IMR-90 (cell line): ENCODE measurements at regions not wholly inside any gene's neighbourhood (a gene's known extent, or its start where the extent isn't known, plus 50 kb on each side); places are given as distances from the start of the nearest gene placed in this dataset.

Experiments
- ATAC-seq: fragments of 200-7000 bp; cut with Tn5 transposase; 2 replicates; pipeline ENCODE4 v1.9.1; 2020; ENCODE audit warnings: low read depth, mild to moderate bottlenecking, moderate library complexity
- BruUV-seq: library from RNA; stranded (reverse); fragments of 400-500 nt; replicated peaks from 2 replicates; lab custom pipeline; 2021; lab: Mats Ljungman, UMichigan
- CTCF ChIA-PET: fragments of 300-600 bp; formaldehyde crosslinking; extraction: SDS; loops from one replicate; lab custom pipeline; 2021; ENCODE audit warnings: antibody characterized with exemption; lab: Yijun Ruan, JAX
- POLR2A ChIA-PET: fragments of 300-600 bp; sonication (Branson Sonifier 250); formaldehyde crosslinking; loops from one replicate; lab custom pipeline; 2022; ENCODE audit warnings: antibody characterized with exemption; ENCODE audit not compliant: unreplicated experiment; lab: Charles Lee
- DNase-seq: peaks from one replicate; pipeline ENCODE4 v3.0.0; 2013
- H2AFZ ChIP-seq: replicated peaks from 2 replicates; pipeline ENCODE3; 2013; ENCODE audit warnings: low read length, mild to moderate bottlenecking; ENCODE audit not compliant: poor library complexity
- H2AK5ac ChIP-seq: 2 replicates; pipeline ENCODE4 v1.6.1; 2013; ENCODE audit warnings: low read depth, low read length, inconsistent platforms
- H2AK9ac ChIP-seq: replicated peaks from 2 replicates; pipeline ENCODE3; 2013; ENCODE audit warnings: mild to moderate bottlenecking, low read depth, low read length, moderate library complexity; ENCODE audit not compliant: poor library complexity
- H2BK120ac ChIP-seq: 2 replicates; pipeline ENCODE4 v1.6.1; 2013; ENCODE audit warnings: low read depth, low read length, inconsistent platforms
- H2BK15ac ChIP-seq: 3 replicates; pipeline ENCODE4 v1.6.1; 2013; ENCODE audit warnings: low read depth, low read length, inconsistent platforms
- H2BK20ac ChIP-seq: 2 replicates; pipeline ENCODE4 v1.6.1; 2013; ENCODE audit warnings: low read depth, mild to moderate bottlenecking, inconsistent platforms, low read length, moderate library complexity
- H2BK5ac ChIP-seq: 2 replicates; pipeline ENCODE4 v1.6.1; 2013; ENCODE audit warnings: mild to moderate bottlenecking, low read depth, low read length, inconsistent platforms; ENCODE audit not compliant: poor library complexity, severe bottlenecking
- H3K14ac ChIP-seq: replicated peaks from 2 replicates; pipeline ENCODE4 v1.6.1; 2013; ENCODE audit warnings: low read depth, low read length, inconsistent platforms
- H3K18ac ChIP-seq: 2 replicates; pipeline ENCODE4 v1.6.1; 2013; ENCODE audit warnings: low read depth, low read length, control low read depth
- H3K23ac ChIP-seq: 2 replicates; pipeline ENCODE4 v1.6.1; 2013; ENCODE audit warnings: low read depth, low read length, inconsistent platforms
- H3K27ac ChIP-seq: 2 replicates; pipeline ENCODE4 v1.5.1; 2013; ENCODE audit warnings: mild to moderate bottlenecking, control low read depth, low read length; ENCODE audit not compliant: insufficient read depth
- H3K27me3 ChIP-seq: 2 replicates; pipeline ENCODE4 v1.6.1; 2013; ENCODE audit warnings: low read length; ENCODE audit not compliant: control insufficient read depth, insufficient read depth
- H3K36me3 ChIP-seq: 2 replicates; pipeline ENCODE4 v1.6.1; 2013; ENCODE audit warnings: low read length, mixed read lengths; ENCODE audit not compliant: control insufficient read depth, insufficient read depth
- H3K4ac ChIP-seq: 2 replicates; pipeline ENCODE4 v1.6.1; 2013; ENCODE audit warnings: low read depth, low read length, inconsistent platforms
- H3K4me1 ChIP-seq: 2 replicates; pipeline ENCODE4 v1.6.1; 2013; ENCODE audit warnings: low read length, mixed read lengths; ENCODE audit not compliant: control insufficient read depth, insufficient read depth
- H3K4me2 ChIP-seq: 2 replicates; pipeline ENCODE4 v1.6.1; 2013; ENCODE audit warnings: low read depth, mild to moderate bottlenecking, control low read depth, low read length, moderate library complexity
- H3K4me3 ChIP-seq: 2 replicates; pipeline ENCODE4 v1.5.1; 2013; ENCODE audit warnings: low read depth, mild to moderate bottlenecking, control low read depth, low read length, moderate library complexity; ENCODE audit not compliant: insufficient read depth
- H3K56ac ChIP-seq: 2 replicates; pipeline ENCODE4 v1.6.1; 2013; ENCODE audit warnings: low read length, inconsistent platforms; ENCODE audit not compliant: insufficient read depth; ENCODE audit errors: extremely low read depth
- H3K79me1 ChIP-seq, 2 experiments: 2 replicates each; pipeline ENCODE4 v1.6.1; 2013; ENCODE audit warnings: low read length in 2 of 2, inconsistent platforms in 1 of 2, low read depth in 1 of 2
- H3K9ac ChIP-seq: 2 replicates; pipeline ENCODE4 v1.6.1; 2013; ENCODE audit warnings: low read depth, low read length, control low read depth
- H3K9me1 ChIP-seq: 2 replicates; pipeline ENCODE4 v1.6.1; 2013; ENCODE audit warnings: low read length, inconsistent platforms; ENCODE audit not compliant: insufficient read depth
- H3K9me3 ChIP-seq: 2 replicates; pipeline ENCODE4 v1.6.1; 2013; ENCODE audit warnings: low read length; ENCODE audit not compliant: control insufficient read depth, insufficient read depth
- H4K20me1 ChIP-seq: 2 replicates; pipeline ENCODE4 v1.6.1; 2013; ENCODE audit warnings: low read length, inconsistent platforms; ENCODE audit not compliant: insufficient read depth
- H4K5ac ChIP-seq: 2 replicates; pipeline ENCODE4 v1.6.1; 2013; ENCODE audit warnings: mild to moderate bottlenecking, low read depth, low read length, control low read depth
- H4K8ac ChIP-seq, 2 experiments: 2 replicates each; pipeline ENCODE4 v1.6.1; 2013; ENCODE audit warnings: low read depth in 2 of 2, low read length in 2 of 2, control low read depth in 1 of 2, inconsistent platforms in 1 of 2
- H4K91ac ChIP-seq: 2 replicates; pipeline ENCODE4 v1.6.1; 2013; ENCODE audit warnings: low read depth, low read length, inconsistent platforms; ENCODE audit not compliant: insufficient read depth
- USF2 ChIP-seq: fragments of 150-350 bp; IDR thresholded peaks from 2 replicates; pipeline ENCODE4 v1.6.1; 2017; ENCODE audit warnings: mild to moderate bottlenecking, antibody characterized with exemption, low read length, low read depth
- WGBS, 2 experiments: methylation state at CpG; one replicate each; pipeline versions ENCODE4 v1.1.5 to v1.1.7; 2013; ENCODE audit warnings: missing lambda C conversion rate in 2 of 2; ENCODE audit not compliant: insufficient read length in 1 of 2; ENCODE audit errors: extremely low coverage in 2 of 2; 5-methylcytosine and 5-hydroxymethylcytosine counted together
- dilution Hi-C: fragments of 300-500 bp; cut with HindIII; formaldehyde crosslinking; loops from one replicate; pipeline ENCODE4 v1.14.3; 2018; ENCODE audit warnings: low sequenced_read_pairs; ENCODE audit not compliant: unreplicated experiment
- in situ Hi-C: fragments of 300-500 bp; cut with MboI; formaldehyde crosslinking; loops from 3 replicates; pipeline ENCODE4 v1.14.3; 2019; ENCODE audit warnings: low sequenced_read_pairs, inconsistent platforms, mixed read lengths
- intact Hi-C: fragments of 100-400 bp; cut with micrococcal nuclease; formaldehyde crosslinking; loops from 2 replicates; pipeline ENCODE4 v1.10.0; 2022

- Histone ChIP-seq H3K56ac (no peak overlapping the region), H3K9ac (no peak overlapping the region), H3K4ac (no peak overlapping the region), H4K20me1 (no peaks in the 10 kb centered on the region), H3K27ac (no peak overlapping the region), H3K27me3 (no peaks in the 10 kb centered on the region; the same call in 1 of the 2 replicates), H2AK9ac (no peak overlapping the region), H3K4me2 (no peak overlapping the region), H3K9me1 (no peaks in the 10 kb centered on the region), H3K18ac (no peak overlapping the region), H2BK15ac (no peak overlapping the region), H2BK5ac (no peak overlapping the region), H3K23ac (no peak overlapping the region), H2AK5ac (no peak overlapping the region), H4K5ac (no peak overlapping the region), H4K91ac (no peak overlapping the region), H3K4me1 (no peaks in the 10 kb centered on the region), H2AFZ (peak overlapping the region; percentile 46), H3K9me3 (no peaks in the 10 kb centered on the region), H3K36me3 (no peaks in the 10 kb centered on the region), H4K8ac (no peak overlapping the region), H3K14ac (no peak overlapping the region), H3K4me3 (no peak overlapping the region), H3K79me1 (no peaks in the 10 kb centered on the region), H2BK20ac (no peak overlapping the region), H2BK120ac (no peak overlapping the region)
- TF ChIP-seq USF2: no peak
- 60% methylated on average over 1 of the region's 4 CpGs; no CpG with 5 or more reads in 1 of the 2 experiments for WGBS, 2 experiments
- dilution Hi-C loops (no loop called here), intact Hi-C loops (no loop called here), in situ Hi-C loops (no loop called here)
- ATAC-seq (no peak), DNase-seq (no peak)
- no TSS peak for BruUV-seq
- ChIA-PET POLR2A (no interaction called here), CTCF (interaction anchor here (0.6 to 1.3 kb wide), 2 partner anchors 12 to 21 kb away, joined by 3 to 4 read pairs; no protein-coding TSS in a partner anchor)
Observed at GRCh38 chrX:120749141-120749846, 119.4 kb upstream of the C1GALT1C1 start.
